ENCODE measurements at regions not wholly inside any gene's neighbourhood (a gene's known extent, or its start where the extent isn't known, plus 50 kb on each side); places are given as distances from the start of the nearest gene placed in this dataset.

- Histone ChIP-seq H2BK12ac (ENCODE audit: low read depth, low read length) (no peak overlapping the region), H3K4ac (replicated peaks; ENCODE audit: insufficient read length, low read depth, low read length) (no peak overlapping the region), H3K23me2 (ENCODE audit: low read depth, low read length) (no peaks in the 10 kb centered on the region; the same call in 1 of the 2 replicates), H2AFZ (ENCODE audit: low read length) (no peak overlapping the region), H3K9me3 (ENCODE audit: insufficient read depth in 2 of 2, low read depth in 1 of 2, low read length in 1 of 2) (no peaks in the 10 kb centered on the region), H3K14ac (ENCODE audit: insufficient read length) (no peak overlapping the region), H3K27me3 (replicated peaks in 1 of 4; ENCODE audit: control insufficient read depth in 3 of 4, extremely low read depth in 1 of 4, insufficient read depth in 3 of 4, low read length in 3 of 4) (no peaks in the 10 kb centered on the region), H3K9ac (replicated peaks in 1 of 4; ENCODE audit: extremely low read depth in 1 of 4, low read depth in 3 of 4, low read length in 3 of 4) (no peak overlapping the region), H3K18ac (ENCODE audit: extremely low read depth, low read length) (no peak overlapping the region), H2AK5ac (ENCODE audit: low read depth, low read length) (no peak overlapping the region), H3K56ac (replicated peaks; ENCODE audit: insufficient read length, low read depth, low read length) (no peak overlapping the region), H3K4me1 (replicated peaks in 1 of 4; ENCODE audit: control insufficient read depth in 3 of 4, insufficient read depth in 4 of 4, low read length in 3 of 4) (no peaks in the 10 kb centered on the region), H3K23ac (ENCODE audit: insufficient read length) (no peak overlapping the region), H3K36me3 (ENCODE audit: control insufficient read depth in 2 of 4, insufficient read depth in 4 of 4, low read length in 3 of 4) (no peaks in the 10 kb centered on the region), H4K91ac (replicated peaks; ENCODE audit: insufficient read length, low read length) (no peak overlapping the region), H3K4me2 (ENCODE audit: insufficient read depth in 1 of 2, low read depth in 2 of 2, low read length in 2 of 2) (no peak overlapping the region), H3K4me3 (ENCODE audit: extremely low read depth in 1 of 4, insufficient read depth in 2 of 4, low read depth in 3 of 4, low read length in 4 of 4) (no peak overlapping the region), H4K8ac (ENCODE audit: extremely low read depth, insufficient read depth, low read length) (no peak overlapping the region), H2BK15ac (ENCODE audit: low read length) (no peak overlapping the region), H3K27ac (ENCODE audit: low read depth, low read length) (no peak overlapping the region), H4K20me1 (replicated peaks in 1 of 2; ENCODE audit: control insufficient read depth in 1 of 2, insufficient read depth in 2 of 2, low read length in 2 of 2) (no peaks in the 10 kb centered on the region), H3K79me2 (ENCODE audit: control insufficient read depth in 1 of 2, insufficient read depth in 2 of 2, low read length in 2 of 2) (no peaks in the 10 kb centered on the region), H2BK20ac (ENCODE audit: low read length) (no peak overlapping the region), H3K79me1 (ENCODE audit: low read depth, low read length) (no peaks in the 10 kb centered on the region), H2BK120ac (replicated peaks; ENCODE audit: low read depth, low read length) (no peak overlapping the region), H4K5ac (ENCODE audit: insufficient read length, low read depth, low read length) (no peak overlapping the region), H2BK5ac (ENCODE audit: low read depth, low read length) (no peak overlapping the region)
- POLR2A ChIA-PET (ENCODE audit: partially characterized antibody), result no interaction called here
- 85% methylated on average over 3 of the region's 3 CpGs; no CpG with 5 or more reads in 1 of the 2 experiments for WGBS, 2 experiments (ENCODE audit: extremely low coverage in 1 of 2, insufficient coverage in 1 of 2, insufficient read length in 1 of 2, insufficient replicate concordance in 2 of 2, low coverage in 1 of 2, low lambda C conversion rate in 2 of 2, missing lambda C conversion rate in 1 of 2)
- DNase-seq (ENCODE audit: low read depth in 1 of 2, low spot score in 2 of 2) (no peak), FAIRE-seq (no peak)
- CTCF ChIA-PET (ENCODE audit: partially characterized antibody), result interaction anchor here (0.7 kb wide), 1 partner anchor 12 kb away, joined by 3 read pairs; no protein-coding TSS in a partner anchor
- TF ChIP-seq POLR2A (IDR thresholded peaks at IDR 0.05; ENCODE audit: control extremely low read depth in 1 of 2, low read depth in 2 of 2, low read length in 2 of 2), result no peak
- no peak for TF ChIP-seq CBX8 (IDR thresholded peaks at IDR 0.05; ENCODE audit: borderline replicate concordance, low read depth, low read length)
- TF ChIP-seq MAFK (IDR thresholded peaks at IDR 0.05; ENCODE audit: low read depth, low read length), result no peak
- no peak for TF ChIP-seq ATF3 (IDR thresholded peaks at IDR 0.05; ENCODE audit: insufficient read depth, low read depth, low read length)
- TF ChIP-seq KDM4A (IDR thresholded peaks at IDR 0.05; ENCODE audit: low read depth, low read length, severe bottlenecking), result no peak
Measured at GRCh38 chr4:141435446-141436225, 200.7 kb upstream of the IL15 start.

Data from H1 (cell line).